Neural cell (in vitro differentiated cells): ENCODE measurements at regions not wholly inside any gene's neighbourhood (a gene's known extent, or its start where the extent isn't known, plus 50 kb on each side); places are given as distances from the start of the nearest gene placed in this dataset.

ENCODE experiments used
- CTCF ChIP-seq: fragments of 450-650 bp; IDR thresholded peaks from 2 replicates; pipeline ENCODE4 v1.5.1; 2014; ENCODE audit warnings: antibody characterized with exemption, mild to moderate bottlenecking, moderate library complexity; ENCODE audit not compliant: poor library complexity, severe bottlenecking
- EP300 ChIP-seq: fragments of 450-650 bp; conservative IDR thresholded peaks from 2 replicates; pipeline ENCODE4 v1.6.1; 2014; ENCODE audit warnings: antibody characterized with exemption, mild to moderate bottlenecking, moderate library complexity; ENCODE audit not compliant: poor library complexity, severe bottlenecking
- SMC3 ChIP-seq: fragments of 450-650 bp; conservative IDR thresholded peaks from 2 replicates; pipeline ENCODE4 v1.6.1; 2014; ENCODE audit warnings: antibody characterized with exemption, mild to moderate bottlenecking, moderate library complexity; ENCODE audit not compliant: poor library complexity

- TF ChIP-seq CTCF, result no peak
- no peak for TF ChIP-seq SMC3
- TF ChIP-seq EP300, result no peak
Observed at GRCh38 chr4:27763830-27764525, 903.3 kb downstream of the STIM2 start.
